ENCODE measurements at regions not wholly inside any gene's neighbourhood (a gene's known extent, or its start where the extent isn't known, plus 50 kb on each side); places are given as distances from the start of the nearest gene placed in this dataset.

DNA sequence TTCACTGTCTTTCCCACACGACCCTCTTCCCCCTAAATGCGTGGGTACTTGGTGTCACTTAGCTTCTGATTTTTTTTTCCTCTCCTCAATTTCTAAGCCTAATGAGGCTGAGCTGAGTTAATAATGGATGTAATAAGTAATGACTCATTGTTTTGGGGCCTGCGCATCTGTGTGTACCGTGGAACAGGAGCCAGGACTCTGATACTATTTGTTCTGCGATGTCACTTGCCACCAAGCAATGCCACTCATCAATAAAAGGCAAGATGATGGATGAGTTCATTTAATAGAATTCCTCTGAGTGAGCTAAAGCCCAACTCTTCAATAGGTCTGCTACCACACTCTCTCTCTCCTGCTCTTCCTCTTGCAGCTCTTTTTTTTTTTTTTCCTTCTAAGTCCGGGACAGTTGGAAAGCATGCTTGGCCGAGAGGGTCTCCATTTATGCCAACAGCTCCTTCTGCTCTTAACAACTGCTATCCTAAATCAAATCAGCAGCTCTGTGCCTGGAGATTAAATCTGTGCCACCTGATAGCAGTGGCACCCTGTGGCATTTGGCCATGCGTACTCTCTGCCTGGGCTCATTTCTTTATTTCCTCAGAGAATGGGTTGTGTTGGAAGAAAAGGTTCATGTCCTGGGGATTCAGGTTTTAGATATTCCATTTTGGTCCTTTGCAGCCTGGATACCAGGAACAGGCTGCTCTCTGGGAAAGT, 1284.2 kb upstream of the PIK3C3 start:
- DNase-seq (ENCODE audit: low read depth): no peak

DNA sequence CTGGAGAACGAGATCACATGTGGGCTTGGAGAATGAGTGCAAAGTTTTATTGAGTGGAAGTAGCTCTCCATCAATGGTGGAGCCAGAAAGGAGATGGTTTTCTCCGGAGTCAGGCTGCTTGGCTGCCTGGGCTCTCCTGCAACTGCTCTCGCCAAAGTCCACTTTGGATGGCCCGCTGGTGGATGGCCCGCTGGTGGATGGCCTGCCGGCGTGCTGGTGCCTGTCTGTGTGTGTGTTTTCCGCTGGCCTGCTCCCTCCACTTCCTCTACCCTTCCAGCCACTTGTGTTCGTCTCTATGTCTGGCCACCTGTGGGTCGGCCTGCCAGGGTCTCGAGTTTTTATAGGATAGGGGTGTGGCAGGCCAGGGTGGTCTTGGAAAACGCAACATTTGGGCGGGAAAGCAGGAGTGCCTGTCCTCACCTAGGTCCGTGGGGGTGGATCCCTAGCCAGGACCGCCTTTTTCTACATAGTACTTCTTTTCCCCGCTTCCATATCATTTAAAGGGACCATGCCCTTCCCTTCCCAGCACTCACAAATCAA, 1292.1 kb upstream of the PIK3C3 start:
- no peak for DNase-seq (ENCODE audit: low read depth)

DNA sequence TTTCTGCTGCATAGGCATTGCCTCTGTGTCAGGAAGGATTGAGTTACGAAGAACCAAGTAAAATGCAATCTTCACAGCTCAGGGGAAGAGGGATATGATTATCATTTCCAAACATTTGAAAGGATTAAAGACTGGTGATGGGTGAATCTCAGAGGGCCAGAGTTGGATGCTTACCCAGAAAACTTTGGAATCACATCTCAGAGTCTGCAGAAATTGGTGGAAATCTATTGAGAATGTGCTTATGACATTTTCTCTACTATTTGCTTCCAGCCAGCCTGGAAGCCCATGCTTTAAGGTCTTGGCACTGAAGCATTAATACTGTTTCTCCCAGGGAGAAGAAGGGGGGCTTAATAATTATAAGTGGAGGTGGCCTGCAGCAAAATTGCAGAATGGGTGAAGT, 1301.4 kb upstream of the PIK3C3 start:
- no peak for DNase-seq (ENCODE audit: low read depth)

DNA sequence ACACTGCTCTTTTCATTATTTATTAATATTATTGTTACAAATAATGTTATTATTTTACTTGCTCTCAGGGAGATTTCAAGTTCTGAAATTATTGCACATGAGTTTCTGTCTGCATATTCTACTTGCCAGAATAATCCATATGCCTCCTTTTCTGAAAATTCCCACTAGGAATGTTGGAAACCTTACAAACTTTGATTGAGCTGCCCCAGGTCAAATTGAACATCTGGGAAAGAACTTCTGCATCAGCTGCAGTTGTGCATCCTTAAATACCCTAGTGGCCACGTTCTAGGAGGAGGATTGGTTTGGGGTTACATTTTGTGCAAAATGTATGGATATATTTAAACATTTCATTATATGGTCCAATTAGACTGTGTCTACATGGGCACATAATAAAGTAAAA, 1302.7 kb upstream of the PIK3C3 start:
- DNase-seq (ENCODE audit: low read depth): no peak

DNA sequence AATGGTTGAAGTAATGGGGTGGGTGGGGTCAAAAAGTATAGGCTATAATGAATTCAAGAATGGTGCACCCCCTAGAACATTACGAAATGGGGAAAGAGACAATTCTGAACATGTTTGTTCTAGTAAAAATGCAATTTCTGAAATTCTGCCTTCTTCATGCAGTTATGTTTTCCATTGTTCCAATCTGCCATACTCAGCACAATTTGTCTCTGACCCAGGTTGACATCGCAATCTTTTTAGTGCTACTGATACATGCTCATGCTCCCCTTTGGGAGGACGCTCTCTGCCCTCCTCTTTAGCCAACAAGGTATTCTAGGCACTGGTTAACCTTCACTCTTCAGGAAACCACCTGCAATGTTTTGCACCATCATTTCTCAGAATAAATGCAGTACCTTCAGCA, 1303.9 kb upstream of the PIK3C3 start:
- no peak for DNase-seq (ENCODE audit: low read depth)

DNA sequence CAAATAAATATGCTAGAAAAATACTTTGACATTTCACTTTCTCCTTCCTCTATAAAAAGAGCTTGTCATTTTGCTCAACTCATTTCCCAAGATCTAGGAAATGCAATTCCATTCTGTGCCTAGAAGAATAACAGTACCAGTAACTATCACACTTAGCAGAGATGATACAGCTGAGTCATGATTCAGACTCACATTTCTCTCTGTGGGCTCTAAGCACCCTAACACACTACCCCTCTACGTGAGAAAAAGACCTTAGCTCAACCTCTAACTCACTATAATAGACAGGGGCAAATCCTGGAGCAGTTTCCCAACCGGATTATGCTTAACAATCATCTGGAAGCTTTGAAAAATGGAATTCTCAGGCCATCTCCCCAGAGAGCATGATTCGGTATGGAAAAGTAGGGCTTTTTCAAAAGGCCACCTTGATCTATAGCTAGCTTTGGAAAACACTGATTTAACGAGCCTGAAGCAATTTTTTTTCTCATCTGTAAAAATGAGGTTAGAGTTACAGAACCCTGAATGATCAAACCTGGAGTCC, 1312.3 kb upstream of the PIK3C3 start:
- no peak for DNase-seq (ENCODE audit: low read depth)

DNA sequence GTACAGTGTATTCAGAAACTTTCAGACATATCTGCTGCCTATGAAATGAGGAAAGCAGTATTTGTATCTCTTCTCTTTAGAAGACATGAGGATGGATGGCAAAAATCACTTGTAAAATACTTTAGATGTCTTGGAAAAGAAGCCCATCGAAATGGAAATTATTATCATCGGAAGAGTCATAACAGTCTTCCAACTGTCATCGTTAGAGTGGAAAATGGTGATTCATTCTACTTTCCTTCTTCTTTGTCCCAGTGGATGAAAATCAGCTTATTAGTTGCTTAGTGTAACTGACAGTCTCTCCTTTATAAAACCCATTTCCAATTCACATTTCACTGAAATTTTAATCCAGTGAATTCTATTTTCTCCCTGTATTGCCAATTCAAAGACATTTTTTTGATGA, 1323.7 kb upstream of the PIK3C3 start:
- DNase-seq (ENCODE audit: low read depth): no peak

DNA sequence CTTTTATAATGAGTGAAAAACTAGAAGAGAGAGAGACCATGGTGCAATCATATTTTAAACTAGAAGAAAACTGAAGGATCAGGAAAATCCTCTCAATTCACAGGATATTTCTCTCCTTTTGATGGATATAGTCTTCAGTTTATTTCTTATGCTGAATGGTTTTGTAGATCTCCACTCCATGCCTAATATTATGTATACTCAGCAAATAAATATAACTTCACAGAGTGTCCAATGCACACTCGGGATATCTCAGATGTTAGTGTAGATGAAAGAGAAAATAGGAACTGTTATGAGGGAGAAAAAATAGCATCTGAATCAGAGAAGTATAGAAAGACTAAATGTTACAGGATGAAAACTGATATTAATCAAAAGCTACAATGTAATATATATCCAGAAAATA, 1324.5 kb upstream of the PIK3C3 start:
- no peak for DNase-seq (ENCODE audit: low read depth)

DNA sequence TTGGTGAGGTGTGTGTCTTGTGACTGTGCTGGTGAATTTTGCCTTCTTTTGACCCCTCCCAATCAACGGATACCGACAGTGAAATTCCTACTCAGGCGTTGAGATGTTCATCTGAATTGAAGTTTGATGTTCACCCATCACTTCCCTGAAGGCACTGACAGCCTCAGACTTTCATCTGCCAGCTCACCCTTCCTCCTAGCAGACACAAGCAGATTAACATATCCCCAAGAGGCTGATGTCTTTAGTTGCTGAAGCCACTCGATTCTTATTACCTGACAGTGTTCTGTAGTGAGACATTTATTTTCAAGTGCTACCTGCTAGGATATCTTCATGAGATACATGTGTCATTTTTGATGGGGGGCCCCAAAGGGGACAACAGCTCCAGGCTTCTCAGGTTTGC, 1330.1 kb upstream of the PIK3C3 start:
- no peak for DNase-seq (ENCODE audit: low read depth)

DNA sequence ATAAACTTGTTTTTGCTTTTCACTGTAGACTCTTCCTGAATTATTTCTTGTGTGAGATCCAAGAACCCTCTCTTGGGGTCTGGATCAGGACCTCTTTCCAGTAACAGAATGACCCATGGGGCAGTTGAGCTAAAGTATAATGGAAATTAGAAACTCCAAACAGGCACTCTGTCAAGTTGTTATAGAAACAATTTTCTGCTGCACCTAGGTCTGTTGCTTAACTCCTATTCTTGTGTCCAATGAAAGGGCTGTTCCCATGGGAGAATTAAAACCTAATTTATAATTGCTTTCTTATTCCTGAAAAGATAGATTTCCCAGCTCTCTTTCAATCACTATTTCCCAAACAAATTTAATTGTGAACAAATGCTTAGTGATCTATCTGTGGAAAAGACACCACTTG, 1341.3 kb upstream of the PIK3C3 start:
- no peak for DNase-seq (ENCODE audit: low read depth)

DNA sequence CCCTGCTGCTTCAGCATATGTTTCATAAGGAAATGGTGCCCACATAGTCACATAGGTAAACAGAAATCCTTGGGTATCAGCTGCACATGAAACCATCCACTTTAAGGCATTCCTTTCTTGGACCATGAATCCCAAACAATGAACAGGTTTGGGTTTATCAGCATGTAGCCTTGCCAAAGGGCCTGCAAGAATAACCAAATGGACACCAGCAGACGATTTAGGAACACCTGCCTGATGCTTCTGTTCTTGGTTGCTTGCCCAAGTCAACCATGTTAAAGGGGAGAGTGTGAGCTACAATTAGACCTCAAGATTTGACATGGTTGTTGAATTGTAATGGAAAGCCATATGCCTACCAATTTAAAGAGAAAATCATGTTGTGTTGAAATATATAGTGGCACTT, 1342.7 kb upstream of the PIK3C3 start:
- DNase-seq (ENCODE audit: low read depth): no peak

DNA sequence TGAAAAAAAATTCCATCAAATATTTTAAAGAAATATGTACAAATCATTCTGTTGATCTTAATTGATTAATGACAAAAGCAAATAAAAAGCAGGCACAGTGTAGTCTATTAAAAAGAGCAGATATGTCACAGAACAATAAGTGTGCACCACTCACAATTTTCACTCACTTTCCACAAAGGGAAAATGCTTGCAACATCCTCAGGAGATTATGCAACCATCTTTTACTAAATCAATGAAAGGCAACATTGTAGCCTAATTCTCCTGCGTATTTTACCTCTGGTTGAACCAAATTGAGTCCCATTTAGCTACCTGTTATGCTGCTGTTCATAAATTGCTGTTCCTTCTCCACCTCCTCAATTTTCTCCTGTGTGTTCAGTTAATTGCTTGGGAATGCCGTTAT, 1346.8 kb upstream of the PIK3C3 start:
- no peak for DNase-seq (ENCODE audit: low read depth)

DNA sequence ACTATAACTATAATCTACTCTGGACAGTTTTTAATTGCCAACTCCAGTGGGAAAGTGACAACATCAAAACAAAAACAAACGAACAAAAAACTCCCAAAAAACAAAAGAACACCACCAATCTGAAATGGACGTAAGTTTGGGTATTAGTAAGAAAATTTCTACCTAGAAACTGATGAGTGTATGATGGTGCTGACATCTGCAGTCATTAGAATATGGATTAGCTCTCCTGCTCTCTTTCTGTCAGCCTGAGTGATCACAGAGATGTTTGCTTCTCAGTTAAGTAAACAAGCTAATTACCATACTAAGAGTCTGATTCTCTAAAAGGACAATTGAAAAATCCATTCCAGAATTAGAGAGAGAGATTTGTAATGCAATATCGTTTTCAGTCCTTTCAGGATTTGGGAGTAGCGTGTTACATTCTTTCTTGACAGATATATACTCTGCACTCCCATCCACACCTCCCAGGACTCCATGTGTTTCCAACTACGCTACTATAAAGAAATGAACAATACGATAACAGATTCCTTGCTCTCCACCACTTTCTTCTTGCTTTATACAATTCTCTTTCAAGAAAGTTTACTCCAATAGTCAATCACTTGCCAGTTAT, 1347.4 kb upstream of the PIK3C3 start:
- DNase-seq (ENCODE audit: low read depth): no peak

DNA sequence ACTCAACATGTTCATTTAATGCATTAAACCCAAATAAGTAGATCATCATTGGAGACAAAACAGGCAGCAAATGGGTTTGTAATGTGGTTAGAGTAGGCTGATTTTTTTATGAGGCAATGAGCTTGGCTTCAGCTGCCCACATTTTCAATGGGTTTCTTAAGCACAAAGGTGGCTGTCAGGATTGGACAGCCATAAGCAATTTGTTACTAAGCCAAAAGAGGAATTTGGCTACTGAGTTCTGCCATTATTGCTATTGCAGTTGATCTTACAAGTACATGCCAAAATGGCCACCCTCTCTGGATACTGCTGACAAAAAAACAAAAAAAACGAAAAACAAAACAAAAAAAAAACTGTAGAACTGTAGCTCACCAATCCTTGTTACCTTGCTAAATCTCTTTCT, 1348.0 kb upstream of the PIK3C3 start:
- no peak for DNase-seq (ENCODE audit: low read depth)

DNA sequence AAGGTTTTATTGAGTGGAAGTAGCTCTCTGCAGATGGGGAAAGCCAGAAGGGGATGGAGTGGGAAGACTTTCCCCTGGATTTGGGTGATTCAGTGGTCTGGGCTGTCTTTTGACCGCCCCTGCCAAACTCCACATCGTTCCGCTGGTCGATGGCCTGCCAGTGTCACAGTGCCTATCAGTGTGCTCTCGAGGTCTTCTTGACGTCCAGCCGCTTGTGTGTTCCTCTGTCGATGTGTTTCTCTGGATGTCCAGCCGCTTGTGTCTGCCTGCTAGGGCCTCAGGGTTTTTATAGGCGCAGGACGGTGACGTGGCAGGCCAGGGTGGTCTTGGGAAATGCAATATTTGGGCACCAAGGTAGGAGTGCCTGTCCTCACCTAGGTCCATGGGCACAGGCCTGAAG, 1371.4 kb upstream of the PIK3C3 start:
- no peak for DNase-seq (ENCODE audit: low read depth)

DNA sequence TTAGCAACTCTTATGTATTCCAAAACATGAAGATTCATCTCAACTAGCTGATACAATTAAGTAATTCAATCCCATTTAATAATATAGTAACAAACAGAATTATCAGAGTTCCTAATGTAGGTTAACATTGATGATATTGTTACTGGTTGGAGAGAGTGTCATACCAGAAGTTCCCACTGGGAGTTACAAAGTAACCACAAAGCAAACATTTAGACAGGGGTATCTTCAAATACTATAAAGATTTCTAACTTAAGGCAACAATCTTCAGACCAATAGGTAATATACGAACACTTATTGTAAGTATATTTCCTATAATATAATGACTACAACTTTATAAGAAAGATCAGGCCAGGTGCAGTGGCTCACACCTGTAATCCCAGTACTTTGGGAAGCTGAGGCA, 1372.9 kb upstream of the PIK3C3 start:
- DNase-seq (ENCODE audit: low read depth): no peak

DNA sequence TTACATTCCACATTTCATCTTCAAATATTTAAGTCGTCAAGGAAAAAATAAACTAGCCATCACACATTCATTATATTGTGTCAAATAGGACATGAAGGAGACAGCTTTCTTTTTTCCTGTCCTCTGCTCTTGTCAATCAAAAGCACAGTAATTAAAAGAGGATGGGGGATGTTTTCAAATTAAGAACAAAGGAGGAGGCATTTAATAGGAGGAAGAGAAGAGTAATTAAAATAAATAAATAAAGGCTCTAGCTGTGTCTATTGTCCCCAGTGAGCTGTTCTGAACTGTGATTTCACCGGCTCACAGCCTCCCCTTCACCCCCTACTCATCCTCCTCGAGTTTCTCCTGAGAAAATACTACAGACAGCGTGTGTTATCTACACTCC, 1377.1 kb upstream of the PIK3C3 start:
- DNase-seq (ENCODE audit: low read depth): no peak

DNA sequence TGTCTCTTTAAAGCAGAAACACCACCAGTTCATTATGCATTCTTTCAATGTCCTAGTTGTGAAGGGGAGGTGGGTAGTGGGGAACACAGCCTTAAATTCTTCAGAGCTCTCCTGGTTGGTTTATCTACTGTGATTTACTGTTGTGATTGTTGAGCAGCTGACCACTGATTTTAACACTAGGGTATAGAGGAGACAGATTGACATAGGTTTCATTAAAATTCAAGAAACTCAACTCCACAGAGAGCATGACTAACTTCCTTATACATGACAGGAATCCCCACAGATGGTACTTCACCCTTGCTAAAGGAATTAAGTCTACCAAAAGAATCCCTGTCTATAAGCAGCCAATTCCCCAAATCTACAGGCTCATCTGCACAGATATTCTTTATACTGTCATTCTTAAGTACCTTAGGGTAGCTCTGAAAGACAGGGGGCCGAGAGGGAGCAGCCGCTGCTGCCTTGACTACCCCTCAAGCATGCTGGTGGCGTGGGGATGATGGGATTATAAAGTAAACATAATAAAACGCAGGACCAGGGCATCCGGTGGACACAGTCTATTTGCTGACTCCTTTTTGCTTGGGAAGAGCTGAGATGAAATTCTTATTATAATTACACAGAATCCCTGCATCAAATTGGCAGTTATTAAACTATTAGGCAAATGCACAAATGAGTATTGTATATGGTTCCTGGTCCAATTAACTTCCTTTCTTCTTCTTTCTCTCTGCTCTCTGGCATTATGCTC, 1377.6 kb upstream of the PIK3C3 start:
- no peak for DNase-seq (ENCODE audit: low read depth)

DNA sequence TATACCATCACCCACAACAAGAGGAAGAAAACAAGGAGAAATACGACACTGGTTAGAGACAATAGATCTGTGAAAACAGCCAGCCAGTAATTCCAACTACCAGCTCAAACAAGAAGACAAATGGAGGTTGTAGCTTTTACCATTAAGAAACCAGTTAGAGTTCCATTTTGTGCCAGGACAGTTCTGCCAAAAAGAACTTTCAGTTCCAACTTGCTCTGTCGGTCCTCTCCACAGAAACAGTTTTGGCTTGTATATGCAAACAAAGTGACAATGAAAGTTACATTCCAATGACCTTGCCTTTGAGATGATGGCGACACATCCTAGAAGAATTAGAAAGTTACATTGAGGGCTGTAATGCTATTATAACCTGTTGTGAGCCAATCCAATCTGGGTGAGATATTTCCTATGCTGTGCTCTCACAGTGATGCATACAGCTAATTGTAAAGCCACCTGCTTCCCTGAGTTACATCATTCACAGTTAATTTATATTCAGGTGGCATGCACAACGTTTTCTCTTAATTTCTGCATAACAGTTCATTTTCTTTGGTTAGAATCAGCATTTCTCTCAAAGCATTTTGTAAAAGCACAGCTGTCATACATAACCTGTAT, 1378.4 kb upstream of the PIK3C3 start:
- DNase-seq (ENCODE audit: low read depth): no peak

DNA sequence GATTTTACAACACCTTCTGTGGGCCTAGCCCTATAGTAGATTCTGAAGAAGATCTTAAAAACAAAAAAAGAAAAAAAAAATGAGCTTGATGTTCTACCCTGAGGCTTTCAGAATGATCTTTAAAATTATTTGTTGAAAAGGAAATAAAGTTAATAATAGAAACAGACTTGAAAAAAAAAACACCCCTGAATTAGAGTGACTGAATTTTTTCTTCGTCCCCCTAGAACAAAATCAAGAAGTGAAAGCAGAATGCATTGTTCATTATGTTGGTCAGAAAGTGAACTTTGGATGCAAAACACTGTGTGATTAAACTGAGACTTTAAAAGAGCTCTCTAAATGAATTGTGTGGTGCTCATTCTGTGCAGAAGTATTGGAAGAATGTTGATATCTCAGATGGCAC, 1384.4 kb upstream of the PIK3C3 start:
- DNase-seq (ENCODE audit: low read depth): no peak

DNA sequence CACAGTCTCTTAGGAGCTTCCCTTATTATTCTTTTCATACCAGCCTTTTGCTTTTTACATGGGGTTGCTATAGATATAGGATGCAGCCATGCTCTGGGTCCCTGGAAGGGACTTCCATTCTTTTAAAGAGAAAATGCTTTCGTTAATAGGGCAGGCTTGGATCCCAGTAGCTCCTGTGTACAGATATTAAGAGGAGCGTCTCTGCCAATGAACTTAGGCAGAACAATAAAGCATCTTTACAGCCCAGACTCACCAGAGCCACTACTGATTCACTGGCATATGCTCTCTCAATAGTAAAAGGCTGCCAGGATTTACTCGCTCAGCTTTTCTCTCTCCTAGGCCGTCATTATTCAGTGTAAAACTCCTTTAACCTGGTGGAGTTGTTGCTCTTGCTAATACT, 1385.4 kb upstream of the PIK3C3 start:
- DNase-seq (ENCODE audit: low read depth): no peak

DNA sequence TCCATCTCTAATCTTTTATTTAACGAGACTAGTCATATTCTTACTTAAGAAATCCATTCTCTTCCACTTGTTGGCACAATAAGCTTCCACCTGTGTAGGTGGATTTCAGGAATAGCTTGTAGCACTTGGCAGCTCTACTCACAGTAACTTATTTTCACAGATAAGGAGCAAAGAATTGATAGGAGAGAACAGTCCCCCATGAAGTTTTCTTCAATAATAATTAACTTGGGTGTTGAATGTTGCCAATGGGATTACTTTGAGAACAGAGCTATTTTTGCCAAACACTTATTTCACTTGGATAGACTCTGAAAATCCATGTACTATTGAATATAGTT, 1388.6 kb upstream of the PIK3C3 start:
- no peak for DNase-seq (ENCODE audit: low read depth)
